GM12891 (cell line): ENCODE measurements at regions not wholly inside any gene's neighbourhood (a gene's known extent, or its start where the extent isn't known, plus 50 kb on each side); places are given as distances from the start of the nearest gene placed in this dataset.

Source experiments
- POLR2A ChIP-seq: IDR thresholded peaks from 2 replicates; pipeline ENCODE4 v1.6.1; 2011; ENCODE audit warnings: low read depth, low read length, control low read depth
- POLR2AphosphoS5 ChIP-seq: IDR thresholded peaks from 2 replicates; pipeline ENCODE4 v1.6.1; 2011; ENCODE audit warnings: low read depth, low read length, control low read depth
- POU2F2 ChIP-seq: IDR thresholded peaks from 2 replicates; pipeline ENCODE4 v1.6.1; 2011; ENCODE audit warnings: low read depth, mild to moderate bottlenecking, control low read depth, low read length, moderate library complexity
- TAF1 ChIP-seq: IDR thresholded peaks from 2 replicates; pipeline ENCODE4 v1.6.1; 2011; ENCODE audit warnings: low read depth, low read length, control low read depth

DNA sequence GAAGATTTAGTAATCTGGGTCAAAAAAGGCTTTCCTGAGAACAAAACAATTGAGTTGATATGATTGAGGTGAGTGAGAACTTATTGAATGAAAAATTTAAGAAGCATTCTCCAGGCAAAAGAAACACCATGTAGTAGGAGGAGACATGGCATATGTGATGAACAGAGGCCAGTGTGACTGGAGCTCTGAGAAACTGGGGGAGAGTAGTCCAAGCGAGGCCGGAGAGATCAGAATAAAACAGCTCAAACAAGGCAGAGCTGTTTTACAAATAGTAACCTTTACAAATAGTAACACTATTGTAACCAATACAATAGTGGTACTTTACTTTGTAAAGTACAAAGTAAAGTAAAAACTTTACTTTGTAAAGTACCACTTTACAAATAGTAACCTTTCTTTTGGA is 1159.1 kb downstream of the PCDH9 start:
- TF ChIP-seq POLR2A (no peak), POLR2AphosphoS5 (no peak), TAF1 (no peak), POU2F2 (no peak)
